Psoas muscle (tissue), 7 donors: ENCODE measurements at regions not wholly inside any gene's neighbourhood (a gene's known extent, or its start where the extent isn't known, plus 50 kb on each side); places are given as distances from the start of the nearest gene placed in this dataset.

Source experiments
- ATAC-seq, 4 donors: fragments of 200-7000 bp; cut with Tn5 transposase; one replicate each; pipeline ENCODE4 v1.9.1; 2020; ENCODE audit warnings: moderate library complexity in 3 of 4, mild to moderate bottlenecking in 2 of 4
- DNase-seq, 2 donors: peaks; one replicate each; pipeline ENCODE4 v3.0.0-alpha.2; 2020
- H3K27ac ChIP-seq: fragments of 200-600 bp; one replicate; pipeline ENCODE4 v1.8.0; 2022
- H3K27me3 ChIP-seq, 3 donors: fragments of 200-600 bp in 1 of 3; one replicate each; pipeline versions ENCODE4 v1.6.1 to v1.8.0; 2013 to 2022; ENCODE audit warnings: low read length in 2 of 3, mild to moderate bottlenecking in 2 of 3, moderate library complexity in 1 of 3; ENCODE audit not compliant: insufficient read depth in 3 of 3
- H3K36me3 ChIP-seq, 2 donors: fragments of 200-600 bp in 1 of 2; one replicate each; pipeline versions ENCODE4 v1.6.1 to v1.8.0; 2013 to 2022; ENCODE audit warnings: low read depth in 1 of 2, mild to moderate bottlenecking in 1 of 2, moderate library complexity in 1 of 2; ENCODE audit not compliant: insufficient read depth in 1 of 2
- H3K4me1 ChIP-seq: fragments of 200-600 bp; one replicate; pipeline ENCODE4 v1.8.0; 2022
- H3K4me3 ChIP-seq: fragments of 200-600 bp; one replicate; pipeline ENCODE4 v1.8.0; 2022; ENCODE audit warnings: mild to moderate bottlenecking
- H3K9me3 ChIP-seq: fragments of 200-600 bp; one replicate; pipeline ENCODE4 v1.8.0; 2022
- CTCF ChIP-seq: fragments of 200-600 bp; IDR thresholded peaks from one replicate; pipeline ENCODE4 v1.8.0; 2022; ENCODE audit warnings: antibody characterized with exemption
- WGBS, 3 donors: extraction: QIAGEN DNeasy Blood & Tissue Kit; methylation state at CpG; one replicate each; pipeline versions ENCODE4 v1.1.6 to v1.1.7; 2013; 5-methylcytosine and 5-hydroxymethylcytosine counted together
- intact Hi-C, 2 donors: fragments of 100-400 bp; cut with DNase I; formaldehyde crosslinking; loops; one replicate each; pipeline versions ENCODE4 v1.11.0 to v1.14.2; 2022
- donor health status: healthy with polysubstance abuse.
- donor health status: DM: no; HTN: no; CAD: no; lungs with moderate emphysema.
- donor health status: Bipolar disorder and iron deficiency.
- donor health status: healthy.
- donor health status: DM: yes; HTN: yes; CAD: no.
- donor health status: DM: no; HTN: no; CAD: no.
- donor health status: DM: yes; HTN: yes; CAD: no.

DNA sequence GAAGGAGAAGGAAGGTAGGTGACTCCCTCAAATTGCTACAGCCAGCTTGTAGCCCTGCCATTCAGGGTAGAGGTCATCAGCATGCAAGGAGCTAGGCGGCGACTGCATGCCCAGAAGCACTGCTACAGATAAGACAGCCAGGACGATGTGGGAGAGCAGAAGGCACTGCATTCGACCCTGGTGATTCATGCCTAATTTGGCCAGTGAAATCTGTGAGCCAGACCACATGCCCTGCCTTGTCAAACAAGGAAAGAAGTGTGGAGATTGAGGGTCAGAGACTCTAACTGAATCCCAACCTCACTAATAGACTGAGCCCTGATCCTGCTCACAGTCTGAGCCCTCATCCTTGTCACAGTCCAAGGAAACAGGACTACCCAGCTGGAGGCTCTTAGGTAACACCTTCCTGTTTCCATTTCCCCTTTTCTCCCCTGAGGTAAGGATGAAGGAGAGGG lies 86.6 kb downstream of the LINGO1 start:
- TF ChIP-seq CTCF = no peak
- H3K4me1 ChIP-seq = peaks cover 5% of the 10 kb centered on the region
- no peak overlapping the region for H3K4me3 ChIP-seq
- H3K36me3 ChIP-seq = no peaks in the 10 kb centered on the region
- no peaks in the 10 kb centered on the region for H3K27me3 ChIP-seq
- intact Hi-C loops = no loop called here
- DNase-seq (no peak), ATAC-seq (no peak)
- no peak overlapping the region for H3K27ac ChIP-seq
- 27 to 34% (median 27%) methylated on average over 3 to 4 of the region's 4 CpGs for WGBS, 3 donors
- H3K9me3 ChIP-seq = no peaks in the 10 kb centered on the region

GRCh38 chr15:77545058-77545457 lies 87.7 kb downstream of the LINGO1 start:
- Histone ChIP-seq H3K27me3 (no peaks in the 10 kb centered on the region), H3K36me3 (no peaks in the 10 kb centered on the region), H3K9me3 (no peaks in the 10 kb centered on the region), H3K27ac (no peak overlapping the region), H3K4me1 (peaks cover 5% of the 10 kb centered on the region), H3K4me3 (no peak overlapping the region)
- 78 to 87% (median 81%) methylated on average over 6 of the region's 6 CpGs for WGBS, 3 donors
- DNase-seq = no peak
- intact Hi-C loops = no loop called here
- ATAC-seq = no peak
- no peak for TF ChIP-seq CTCF

DNA sequence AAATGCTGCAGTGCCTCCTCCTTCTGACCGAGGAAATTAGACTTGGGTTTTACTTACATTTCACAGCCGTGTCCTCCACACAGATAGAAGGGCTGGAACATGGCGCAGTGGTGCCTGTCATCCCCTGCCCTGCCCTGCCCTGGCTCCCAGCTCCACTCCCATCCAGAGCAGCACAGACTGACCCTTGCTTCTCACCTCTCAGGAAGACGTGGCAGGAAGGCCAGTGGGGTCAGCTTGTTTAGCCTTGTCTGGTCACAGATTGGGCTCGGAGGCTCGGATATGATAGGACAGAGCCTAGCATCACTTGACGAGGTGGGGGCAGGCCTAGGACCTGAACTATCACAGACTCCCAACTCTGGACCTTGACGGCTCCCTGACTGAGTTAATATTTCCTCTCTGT lies 88.5 kb downstream of the LINGO1 start:
- no peak overlapping the region for H3K27ac ChIP-seq
- ATAC-seq (no peak), DNase-seq (no peak)
- 76 to 77% (median 76%) methylated on average over 8 of the region's 8 CpGs for WGBS, 3 donors
- H3K4me1 ChIP-seq = peaks cover 5% of the 10 kb centered on the region
- intact Hi-C loops = loop anchor here (5.0 kb wide), 3 partner anchors 47 to 522 kb away; no protein-coding TSS in a partner anchor
- no peak for TF ChIP-seq CTCF
- H3K9me3 ChIP-seq = no peaks in the 10 kb centered on the region
- no peaks in the 10 kb centered on the region for H3K36me3 ChIP-seq
- no peak overlapping the region for H3K4me3 ChIP-seq
- no peaks in the 10 kb centered on the region for H3K27me3 ChIP-seq

GRCh38 chr15:77543159-77543882 lies 89.4 kb downstream of the LINGO1 start:
- TF ChIP-seq CTCF = peak; percentile 98
- Histone ChIP-seq H3K9me3 (no peaks in the 10 kb centered on the region), H3K27me3 (no peaks in the 10 kb centered on the region), H3K4me1 (peaks cover 5% of the 10 kb centered on the region), H3K36me3 (no peaks in the 10 kb centered on the region), H3K4me3 (peak overlapping the region; percentile 66), H3K27ac (peak overlapping the region; percentile 58)
- 5 to 10% (median 7%) methylated on average over 32 of the region's 32 CpGs for WGBS, 3 donors
- ATAC-seq (peak; percentile 94 to 98 (median 95)), DNase-seq (peak; percentile 86 to 93)
- intact Hi-C loops = loop anchor here (1.0 to 5.0 kb wide), 6 partner anchors 46 to 521 kb away; no protein-coding TSS in a partner anchor
